ENCODE measurements at regions not wholly inside any gene's neighbourhood (a gene's known extent, or its start where the extent isn't known, plus 50 kb on each side); places are given as distances from the start of the nearest gene placed in this dataset.

GRCh38 chr12:4223273-4223845 is 50.2 kb upstream of the CCND2 start:
- no peak for DNase-seq (ENCODE audit: low read depth, low spot score)
- H3K4me3 ChIP-seq (ENCODE audit: low read length) = no peak overlapping the region

- no peak for DNase-seq (ENCODE audit: low read depth, low spot score)
These were observed 52.3 kb upstream of the CCND2 start for GRCh38 chr12:4221258-4221620.

GRCh38 chr12:4220536-4221257 is 52.9 kb upstream of the CCND2 start:
- H3K4me3 ChIP-seq (ENCODE audit: low read length) = no peak overlapping the region
- no peak for DNase-seq (ENCODE audit: low read depth, low spot score)

More at GRCh38 chr12:4221258-4221620, 52.3 kb upstream of the CCND2 start:
- H3K4me3 ChIP-seq (ENCODE audit: low read length) = no peak overlapping the region

- no peak for DNase-seq (ENCODE audit: low read depth, low spot score)
- H3K4me3 ChIP-seq (ENCODE audit: low read length) = no peak overlapping the region
These were observed 56.5 kb upstream of the CCND2 start for GRCh38 chr12:4217091-4217490.

GRCh38 chr12:4216187-4216927 is 57.2 kb upstream of the CCND2 start:
- no peak for DNase-seq (ENCODE audit: low read depth, low spot score)
- no peak overlapping the region for H3K4me3 ChIP-seq (ENCODE audit: low read length)

- DNase-seq (ENCODE audit: low read depth, low spot score) = no peak
- no peak overlapping the region for H3K4me3 ChIP-seq (ENCODE audit: low read length)
These were observed 58.1 kb upstream of the CCND2 start for GRCh38 chr12:4215229-4216186.

- no peak for DNase-seq (ENCODE audit: low read depth, low spot score)
- H3K4me3 ChIP-seq (ENCODE audit: low read length) = no peak overlapping the region
These were observed 58.7 kb upstream of the CCND2 start for GRCh38 chr12:4214877-4215228.

- no peak overlapping the region for H3K4me3 ChIP-seq (ENCODE audit: low read length)
- no peak for DNase-seq (ENCODE audit: low read depth, low spot score)
These were observed 60.1 kb upstream of the CCND2 start for GRCh38 chr12:4213471-4213870.

GRCh38 chr12:4212845-4213244 is 60.7 kb upstream of the CCND2 start:
- H3K4me3 ChIP-seq (ENCODE audit: low read length) = no peak overlapping the region
- DNase-seq (ENCODE audit: low read depth, low spot score) = no peak

- H3K4me3 ChIP-seq (ENCODE audit: low read length) = no peak overlapping the region
- DNase-seq (ENCODE audit: low read depth, low spot score) = no peak
These were observed 62.2 kb upstream of the CCND2 start for GRCh38 chr12:4211372-4211771.

- no peak for DNase-seq (ENCODE audit: low read depth, low spot score)
- no peak overlapping the region for H3K4me3 ChIP-seq (ENCODE audit: low read length)
These were observed 63.4 kb upstream of the CCND2 start for GRCh38 chr12:4210183-4210582.

- H3K4me3 ChIP-seq (ENCODE audit: low read length) = no peak overlapping the region
- no peak for DNase-seq (ENCODE audit: low read depth, low spot score)
These were observed 67.1 kb upstream of the CCND2 start for GRCh38 chr12:4206470-4206869.

- no peak overlapping the region for H3K4me3 ChIP-seq (ENCODE audit: low read length)
- no peak for DNase-seq (ENCODE audit: low read depth, low spot score)
These were observed 69.7 kb upstream of the CCND2 start for GRCh38 chr12:4203772-4204376.

- H3K4me3 ChIP-seq (ENCODE audit: low read length) = no peak overlapping the region
- no peak for DNase-seq (ENCODE audit: low read depth, low spot score)
These were observed 70.6 kb upstream of the CCND2 start for GRCh38 chr12:4202918-4203317.

GRCh38 chr12:4202487-4202886 is 71.1 kb upstream of the CCND2 start:
- no peak overlapping the region for H3K4me3 ChIP-seq (ENCODE audit: low read length)
- DNase-seq (ENCODE audit: low read depth, low spot score) = no peak

- H3K4me3 ChIP-seq (ENCODE audit: low read length) = no peak overlapping the region
- no peak for DNase-seq (ENCODE audit: low read depth, low spot score)
These were observed 72.0 kb upstream of the CCND2 start for GRCh38 chr12:4201333-4202100.

GRCh38 chr12:4197922-4198763 is 75.4 kb upstream of the CCND2 start:
- no peak for DNase-seq (ENCODE audit: low read depth, low spot score)
- no peak overlapping the region for H3K4me3 ChIP-seq (ENCODE audit: low read length)

Measured in Jurkat, Clone E6-1 (cell line).